ENCODE measurements at regions not wholly inside any gene's neighbourhood (a gene's known extent, or its start where the extent isn't known, plus 50 kb on each side); places are given as distances from the start of the nearest gene placed in this dataset.

DNA sequence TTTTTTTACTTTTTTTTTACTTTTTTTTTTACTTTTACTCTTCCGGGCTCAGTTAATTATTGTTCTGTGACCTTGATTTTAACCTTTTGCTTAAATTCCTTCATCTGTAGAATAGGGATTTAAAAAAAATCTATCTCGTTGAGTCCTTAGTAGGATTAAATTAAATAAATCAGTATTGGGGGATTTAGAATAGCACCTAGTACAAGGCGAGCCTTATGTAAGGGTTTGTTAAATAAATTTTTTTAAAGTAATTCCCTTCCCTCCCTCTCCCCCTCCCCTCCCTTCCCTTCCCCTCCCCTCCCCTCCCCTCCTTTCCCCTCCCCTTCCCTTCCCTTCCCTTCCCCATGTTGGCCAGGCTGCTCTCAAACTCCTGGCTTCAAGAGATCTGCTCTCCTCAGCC lies 287.2 kb upstream of the KCNH8 start:
- TF ChIP-seq, protein P1, sequence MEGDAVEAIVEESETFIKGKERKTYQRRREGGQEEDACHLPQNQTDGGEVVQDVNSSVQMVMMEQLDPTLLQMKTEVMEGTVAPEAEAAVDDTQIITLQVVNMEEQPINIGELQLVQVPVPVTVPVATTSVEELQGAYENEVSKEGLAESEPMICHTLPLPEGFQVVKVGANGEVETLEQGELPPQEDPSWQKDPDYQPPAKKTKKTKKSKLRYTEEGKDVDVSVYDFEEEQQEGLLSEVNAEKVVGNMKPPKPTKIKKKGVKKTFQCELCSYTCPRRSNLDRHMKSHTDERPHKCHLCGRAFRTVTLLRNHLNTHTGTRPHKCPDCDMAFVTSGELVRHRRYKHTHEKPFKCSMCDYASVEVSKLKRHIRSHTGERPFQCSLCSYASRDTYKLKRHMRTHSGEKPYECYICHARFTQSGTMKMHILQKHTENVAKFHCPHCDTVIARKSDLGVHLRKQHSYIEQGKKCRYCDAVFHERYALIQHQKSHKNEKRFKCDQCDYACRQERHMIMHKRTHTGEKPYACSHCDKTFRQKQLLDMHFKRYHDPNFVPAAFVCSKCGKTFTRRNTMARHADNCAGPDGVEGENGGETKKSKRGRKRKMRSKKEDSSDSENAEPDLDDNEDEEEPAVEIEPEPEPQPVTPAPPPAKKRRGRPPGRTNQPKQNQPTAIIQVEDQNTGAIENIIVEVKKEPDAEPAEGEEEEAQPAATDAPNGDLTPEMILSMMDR (conservative IDR thresholded peaks at IDR 0.05; ENCODE audit: low read length): no peak
- no peak for TF ChIP-seq EZH2phosphoT487 (IDR thresholded peaks at IDR 0.05; ENCODE audit: borderline replicate concordance, low read depth, low read length)

Measured in OCI-LY7 (cell line).